Hepatocyte (in vitro differentiated cells): ENCODE measurements at regions not wholly inside any gene's neighbourhood (a gene's known extent, or its start where the extent isn't known, plus 50 kb on each side); places are given as distances from the start of the nearest gene placed in this dataset.

Source experiments
- EZH2 ChIP-seq: fragments of 200-600 bp; sonication (generic); IDR thresholded peaks from 2 replicates; pipeline ENCODE4 v1.6.1; 2016; ENCODE audit warnings: antibody characterized with exemption, mild to moderate bottlenecking, borderline replicate concordance
- TF ChIP-seq, protein P1 (sequence below): fragments of 200-600 bp; sonication (generic); IDR thresholded peaks from 2 replicates; pipeline ENCODE4 v1.5.1; 2016; ENCODE audit warnings: antibody characterized with exemption, mild to moderate bottlenecking; ENCODE audit not compliant: poor library complexity

DNA sequence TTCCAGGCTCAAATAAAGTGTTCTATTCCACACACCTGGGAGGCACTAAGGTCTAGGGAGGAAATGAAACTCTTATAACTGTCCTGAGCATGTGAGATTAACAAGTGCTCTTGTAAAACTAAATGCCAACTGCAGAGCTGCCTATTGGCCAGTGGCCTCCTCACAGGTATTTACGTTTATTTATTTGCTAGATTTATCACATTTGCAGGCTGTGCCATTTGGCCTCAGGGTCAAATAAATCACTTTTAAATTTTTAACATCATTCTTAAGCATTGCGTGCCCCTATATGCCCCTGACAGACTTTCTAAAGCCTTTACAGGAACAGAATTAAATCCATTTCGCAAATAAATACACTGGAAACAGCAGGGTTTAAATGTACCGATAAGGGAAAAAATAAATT lies 381.8 kb upstream of the NFE2L3 start:
- TF ChIP-seq, protein P1, sequence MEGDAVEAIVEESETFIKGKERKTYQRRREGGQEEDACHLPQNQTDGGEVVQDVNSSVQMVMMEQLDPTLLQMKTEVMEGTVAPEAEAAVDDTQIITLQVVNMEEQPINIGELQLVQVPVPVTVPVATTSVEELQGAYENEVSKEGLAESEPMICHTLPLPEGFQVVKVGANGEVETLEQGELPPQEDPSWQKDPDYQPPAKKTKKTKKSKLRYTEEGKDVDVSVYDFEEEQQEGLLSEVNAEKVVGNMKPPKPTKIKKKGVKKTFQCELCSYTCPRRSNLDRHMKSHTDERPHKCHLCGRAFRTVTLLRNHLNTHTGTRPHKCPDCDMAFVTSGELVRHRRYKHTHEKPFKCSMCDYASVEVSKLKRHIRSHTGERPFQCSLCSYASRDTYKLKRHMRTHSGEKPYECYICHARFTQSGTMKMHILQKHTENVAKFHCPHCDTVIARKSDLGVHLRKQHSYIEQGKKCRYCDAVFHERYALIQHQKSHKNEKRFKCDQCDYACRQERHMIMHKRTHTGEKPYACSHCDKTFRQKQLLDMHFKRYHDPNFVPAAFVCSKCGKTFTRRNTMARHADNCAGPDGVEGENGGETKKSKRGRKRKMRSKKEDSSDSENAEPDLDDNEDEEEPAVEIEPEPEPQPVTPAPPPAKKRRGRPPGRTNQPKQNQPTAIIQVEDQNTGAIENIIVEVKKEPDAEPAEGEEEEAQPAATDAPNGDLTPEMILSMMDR, result no peak
- no peak for TF ChIP-seq EZH2
